MCF 10A (cell line): ENCODE measurements at regions not wholly inside any gene's neighbourhood (a gene's known extent, or its start where the extent isn't known, plus 50 kb on each side); places are given as distances from the start of the nearest gene placed in this dataset.

Experiments used
- BruUV-seq: library from RNA; stranded (reverse); fragments of 400-500 nt; replicated peaks from 2 replicates; lab custom pipeline; 2021; lab: Mats Ljungman, UMichigan
- CTCF ChIA-PET: fragments of 300-600 bp; sonication (Branson Sonifier 250); formaldehyde crosslinking; extraction: SDS; loops from one replicate; lab custom pipeline; 2021; ENCODE audit warnings: antibody characterized with exemption, inconsistent platforms; lab: Yijun Ruan, JAX
- POLR2A ChIA-PET: fragments of 300-600, 350-650 bp; sonication (Branson Sonifier 250); formaldehyde crosslinking; extraction: SDS; loops from one replicate; lab custom pipeline; 2020; ENCODE audit warnings: antibody characterized with exemption, inconsistent platforms; lab: Yijun Ruan, JAX
- DNase-seq: peaks from one replicate; pipeline ENCODE4 v3.0.0-alpha.2; 2018; ENCODE audit not compliant: unreplicated experiment
- H3K27ac Mint-ChIP-seq: one replicate; pipeline ENCODE4 v1.8.0; 2022; ENCODE audit warnings: mild to moderate bottlenecking, low read depth, mixed read lengths; ENCODE audit not compliant: unreplicated experiment
- H3K27me3 Mint-ChIP-seq: one replicate; pipeline ENCODE4 v1.8.0; 2022; ENCODE audit warnings: mixed read lengths; ENCODE audit not compliant: insufficient read depth, unreplicated experiment
- H3K36me3 Mint-ChIP-seq: one replicate; pipeline ENCODE4 v1.8.0; 2022; ENCODE audit warnings: mild to moderate bottlenecking, moderate library complexity, mixed read lengths; ENCODE audit not compliant: insufficient read depth, unreplicated experiment
- H3K4me1 Mint-ChIP-seq: one replicate; pipeline ENCODE4 v1.8.0; 2022; ENCODE audit warnings: mixed read lengths; ENCODE audit not compliant: insufficient read depth, unreplicated experiment
- H3K4me3 Mint-ChIP-seq: one replicate; pipeline ENCODE4 v1.8.0; 2022; ENCODE audit warnings: mild to moderate bottlenecking, moderate library complexity, mixed read lengths; ENCODE audit not compliant: unreplicated experiment
- H3K9me3 Mint-ChIP-seq: one replicate; pipeline ENCODE4 v1.8.0; 2022; ENCODE audit warnings: mixed read lengths; ENCODE audit not compliant: unreplicated experiment
- CTCF ChIP-seq: fragments of 200-600 bp; IDR thresholded peaks from one replicate; pipeline ENCODE4 v1.8.0; 2022; ENCODE audit warnings: antibody characterized with exemption, mild to moderate bottlenecking; ENCODE audit not compliant: unreplicated experiment
- intact Hi-C: fragments of 100-400 bp; cut with micrococcal nuclease; formaldehyde crosslinking; loops from 2 replicates; pipeline ENCODE4 v1.14.1; 2022

- Mint-ChIP-seq H3K27ac (no peak overlapping the region), H3K4me1 (peaks cover 5% of the 10 kb centered on the region), H3K36me3 (no peaks in the 10 kb centered on the region), H3K4me3 (no peak overlapping the region), H3K9me3 (no peaks in the 10 kb centered on the region), H3K27me3 (no peaks in the 10 kb centered on the region)
- intact Hi-C loops = no loop called here
- POLR2A ChIA-PET = interaction anchor here (0.6 kb wide), 1 partner anchor 461 kb away, joined by 4 read pairs; no protein-coding TSS in a partner anchor
- TF ChIP-seq CTCF = no peak
- no TSS peak for BruUV-seq
- DNase-seq = no peak
- CTCF ChIA-PET = interaction anchor here (0.6 to 1.0 kb wide), 4 partner anchors 10 to 83 kb away, joined by 3 to 4 read pairs (median 3); no protein-coding TSS in a partner anchor
Measured at GRCh38 chr2:182618672-182619079, 97.4 kb upstream of the DNAJC10 start.

DNA sequence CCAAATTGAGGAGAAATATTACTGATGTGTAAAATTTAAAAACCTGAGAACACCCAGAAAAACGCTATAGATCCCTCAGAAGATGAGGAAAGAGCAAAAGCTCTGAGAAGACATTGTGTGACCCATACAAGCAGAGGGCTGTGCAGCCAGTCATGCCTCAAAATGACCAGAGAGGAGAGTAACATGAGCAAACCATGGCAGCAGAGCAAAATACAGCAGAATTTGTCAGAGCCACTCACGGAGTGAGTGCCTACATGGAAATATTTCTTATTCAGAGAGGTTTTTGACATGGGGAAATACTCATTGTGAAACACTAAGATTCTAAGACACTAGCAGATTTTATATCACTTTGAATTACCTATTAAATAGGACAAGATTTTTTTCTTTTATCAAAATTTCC lies 96.8 kb upstream of the DNAJC10 start:
- H3K27ac Mint-ChIP-seq = no peak overlapping the region
- CTCF ChIA-PET = interaction anchor here (0.6 to 0.7 kb wide), 2 partner anchors 10 to 31 kb away, joined by 3 to 4 read pairs; no protein-coding TSS in a partner anchor
- no peaks in the 10 kb centered on the region for H3K27me3 Mint-ChIP-seq
- H3K4me3 Mint-ChIP-seq = no peak overlapping the region
- H3K9me3 Mint-ChIP-seq = no peaks in the 10 kb centered on the region
- POLR2A ChIA-PET = interaction anchor here (0.5 to 0.6 kb wide), 2 partner anchors 19 to 462 kb away, joined by 3 to 4 read pairs; no protein-coding TSS in a partner anchor
- no peaks in the 10 kb centered on the region for H3K36me3 Mint-ChIP-seq
- TF ChIP-seq CTCF = no peak
- intact Hi-C loops = no loop called here
- H3K4me1 Mint-ChIP-seq = peaks cover 5% of the 10 kb centered on the region
- BruUV-seq = no TSS peak
- DNase-seq = no peak

DNA sequence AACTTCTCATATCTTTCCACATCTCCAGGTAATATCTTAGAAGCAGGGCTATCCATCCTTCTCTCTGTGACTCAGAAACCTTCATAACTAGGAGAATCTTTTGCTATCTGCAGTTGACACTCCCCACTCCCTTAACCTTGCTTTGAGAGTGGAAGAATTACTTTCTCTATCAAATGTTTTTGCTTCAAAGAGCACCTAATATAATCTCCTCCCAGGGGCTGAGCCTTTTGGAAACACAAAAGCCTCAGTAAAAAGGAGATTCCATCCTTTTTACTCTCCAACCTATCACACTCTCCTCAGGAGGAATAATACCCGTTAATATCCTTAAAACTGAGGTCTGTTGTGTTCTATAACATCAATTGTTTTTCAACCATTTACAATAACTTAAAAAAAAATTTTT lies 94.9 kb upstream of the DNAJC10 start:
- DNase-seq = no peak

DNA sequence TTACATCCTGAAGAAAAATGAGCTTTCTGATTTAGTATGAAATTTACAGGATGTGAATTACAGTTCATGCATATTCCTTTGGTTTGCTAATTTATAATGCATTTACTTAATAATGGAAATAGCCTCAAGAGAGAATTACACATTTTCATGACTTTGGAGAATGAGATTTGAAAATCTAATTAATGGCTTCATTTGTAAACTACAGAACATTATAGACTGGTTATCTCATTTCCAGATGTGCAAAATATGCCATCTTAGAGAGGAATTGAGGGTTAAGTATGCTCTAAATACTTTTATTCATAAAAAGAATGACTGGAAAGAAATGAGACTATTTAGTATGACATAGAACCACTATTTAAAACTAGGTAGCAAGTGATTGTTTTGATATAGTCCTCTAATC lies 94.2 kb upstream of the DNAJC10 start:
- intact Hi-C loops = no loop called here

More for the DNA sequence above, 94.9 kb upstream of the DNAJC10 start:
- Mint-ChIP-seq H3K4me3 (no peak overlapping the region), H3K27ac (no peak overlapping the region), H3K27me3 (no peaks in the 10 kb centered on the region), H3K4me1 (peaks cover 5% of the 10 kb centered on the region), H3K36me3 (no peaks in the 10 kb centered on the region), H3K9me3 (no peaks in the 10 kb centered on the region)
- TF ChIP-seq CTCF = no peak
- BruUV-seq = no TSS peak
- ChIA-PET CTCF (no interaction called here), POLR2A (interaction anchor here (0.7 kb wide), 1 partner anchor 26 kb away, joined by 4 read pairs; no protein-coding TSS in a partner anchor)
- intact Hi-C loops = no loop called here

More for the DNA sequence above, 94.2 kb upstream of the DNAJC10 start:
- no peak for DNase-seq
- no peak overlapping the region for H3K27ac Mint-ChIP-seq
- no peaks in the 10 kb centered on the region for H3K27me3 Mint-ChIP-seq
- H3K36me3 Mint-ChIP-seq = no peaks in the 10 kb centered on the region
- TF ChIP-seq CTCF = no peak
- no peaks in the 10 kb centered on the region for H3K9me3 Mint-ChIP-seq
- POLR2A ChIA-PET = interaction anchor here (0.7 kb wide), 1 partner anchor 25 kb away, joined by 4 read pairs; no protein-coding TSS in a partner anchor
- BruUV-seq = no TSS peak
- peaks cover 5% of the 10 kb centered on the region for H3K4me1 Mint-ChIP-seq
- CTCF ChIA-PET = no interaction called here
- H3K4me3 Mint-ChIP-seq = no peak overlapping the region
